K562 (cell line): ENCODE measurements at regions not wholly inside any gene's neighbourhood (a gene's known extent, or its start where the extent isn't known, plus 50 kb on each side); places are given as distances from the start of the nearest gene placed in this dataset.
A peak's percentile ranks its signal among the peaks of the same experiment; 100 is the strongest.

ENCODE experiments used
- ATAC-seq: fragments of 200-7000 bp; cut with Tn5 transposase; 3 replicates; pipeline ENCODE4 v1.9.1; 2020; ENCODE audit warnings: moderate library complexity
- BruUV-seq: library from RNA; stranded (reverse); fragments of 400-500 nt; replicated peaks from 2 replicates; lab custom pipeline; 2021; lab: Mats Ljungman, UMichigan
- CTCF ChIA-PET: fragments of 300-600 bp; formaldehyde crosslinking; extraction: SDS; loops from one replicate; lab custom pipeline; 2021; ENCODE audit warnings: low intra/inter-chr PET ratio; lab: Yijun Ruan, JAX
- POLR2A ChIA-PET: fragments of 300-600, 350-650 bp; sonication (Branson Sonifier 250); formaldehyde crosslinking; extraction: SDS; loops from one replicate; lab custom pipeline; 2021; ENCODE audit warnings: antibody characterized with exemption, inconsistent platforms; lab: Yijun Ruan, JAX
- DNase-seq, 4 experiments: peaks; one replicate each; pipeline versions ENCODE4 v3.0.0 to v3.0.0-alpha.2; 2011 to 2018; ENCODE audit warnings: low spot score in 3 of 4, mixed read lengths in 3 of 4; ENCODE audit errors: extremely low read depth in 1 of 4
- FAIRE-seq: peaks from 2 replicates; lab custom pipeline; 2011; peaks lifted over from hg19 to GRCh38; lab: Jason Lieb, UNC
- H2AFZ ChIP-seq: 2 replicates; pipeline ENCODE4 v1.6.0; 2011; ENCODE audit warnings: low read depth, low read length, control low read depth, inconsistent platforms
- H3K27ac ChIP-seq: fragments of 200-600 bp; 3 replicates; pipeline ENCODE4 v1.8.0; 2011; ENCODE audit warnings: low read depth, mild to moderate bottlenecking, control low read depth, inconsistent platforms, low read length, moderate library complexity, mixed read lengths; ENCODE audit errors: extremely low read depth
- H3K27me3 ChIP-seq, 2 experiments: fragments of 300-600 bp in 1 of 2; 2 replicates in 1 of 2; 3 replicates in 1 of 2; pipeline versions ENCODE4 v1.6.0 to v1.8.0; 2011; ENCODE audit warnings: inconsistent platforms in 2 of 2, low read length in 2 of 2, mild to moderate bottlenecking in 1 of 2, mixed read lengths in 1 of 2, moderate library complexity in 1 of 2; ENCODE audit not compliant: control insufficient read depth in 2 of 2, insufficient read depth in 2 of 2
- H3K36me3 ChIP-seq: fragments of 300-600 bp; 3 replicates; pipeline ENCODE4 v1.8.0; 2011; ENCODE audit warnings: mild to moderate bottlenecking, low read length, inconsistent platforms; ENCODE audit not compliant: control insufficient read depth, insufficient read depth
- H3K4me1 ChIP-seq, 2 experiments: fragments of 200-600 bp in 1 of 2; replicated peaks in 1 of 2; 2 replicates in 1 of 2; 3 replicates in 1 of 2; pipeline versions ENCODE4 v1.5.1 to v1.8.0; 2011; ENCODE audit warnings: inconsistent platforms in 2 of 2, low read length in 2 of 2, mild to moderate bottlenecking in 1 of 2, mixed read lengths in 1 of 2, moderate library complexity in 1 of 2; ENCODE audit not compliant: control insufficient read depth in 2 of 2, insufficient read depth in 2 of 2
- H3K4me2 ChIP-seq: 2 replicates; pipeline ENCODE4 v1.6.1; 2011; ENCODE audit warnings: low read length, control low read depth, inconsistent platforms, mixed read lengths; ENCODE audit not compliant: insufficient read depth
- H3K4me3 ChIP-seq: fragments of 200-600 bp; sonication (generic), shearing (Covaris generic); 2 replicates; pipeline ENCODE4 v1.5.1; 2016; ENCODE audit warnings: control low read depth, inconsistent platforms
- H3K79me2 ChIP-seq: fragments of 200-600 bp; 3 replicates; pipeline ENCODE4 v1.8.0; 2011; ENCODE audit warnings: low read length, inconsistent platforms; ENCODE audit not compliant: control insufficient read depth, insufficient read depth
- H3K9ac ChIP-seq, 2 experiments: 2 replicates each; pipeline versions ENCODE4 v1.6.0 to v1.6.1; 2011; ENCODE audit warnings: low read depth in 2 of 2, low read length in 2 of 2, control low read depth in 1 of 2, inconsistent platforms in 1 of 2, mild to moderate bottlenecking in 1 of 2, mixed read lengths in 1 of 2; ENCODE audit not compliant: insufficient read depth in 1 of 2
- H3K9me1 ChIP-seq: one replicate; pipeline ENCODE4 v1.6.0; 2011; ENCODE audit warnings: inconsistent platforms, mild to moderate bottlenecking, low read length, moderate library complexity; ENCODE audit not compliant: control insufficient read depth, insufficient read depth
- H3K9me3 ChIP-seq: replicated peaks from 2 replicates; pipeline ENCODE4 v1.5.1; 2011; ENCODE audit warnings: low read depth, low read length, inconsistent platforms; ENCODE audit not compliant: control insufficient read depth, insufficient read depth
- H4K20me1 ChIP-seq: replicated peaks from 2 replicates; pipeline ENCODE4 v1.6.1; 2011; ENCODE audit warnings: low read length, inconsistent platforms, mixed read lengths; ENCODE audit not compliant: control insufficient read depth, insufficient read depth
- CEBPG ChIP-seq, 3 experiments: fragments of 200-800 bp in 1 of 3; sonication (Bioruptor generic) in 1 of 3; sonication (generic) in 1 of 3; formaldehyde crosslinking in 1 of 3; IDR thresholded peaks in 2 of 3; conservative IDR thresholded peaks in 1 of 3; 2 replicates each; pipeline versions ENCODE4 v1.6.1 to v1.8.0; 2016 to 2022; ENCODE audit warnings: missing compliant biosample characterization in 2 of 3, missing genetic modification characterization in 2 of 3, mild to moderate bottlenecking in 1 of 3, missing genetic modification reagents in 1 of 3
- NR2C2 ChIP-seq, 2 experiments: fragments of 200-800 bp in 1 of 2; sonication (Bioruptor generic) in 1 of 2; sonication (generic) in 1 of 2; formaldehyde crosslinking in 1 of 2; IDR thresholded peaks; 2 replicates each; pipeline versions ENCODE4 v1.6.1 to v1.8.0; 2016 to 2022; ENCODE audit warnings: mild to moderate bottlenecking in 1 of 2, missing compliant biosample characterization in 1 of 2, missing genetic modification characterization in 1 of 2, missing genetic modification reagents in 1 of 2
- ZSCAN32 ChIP-seq: fragments of 450-650 bp; formaldehyde crosslinking; IDR thresholded peaks from 2 replicates; pipeline ENCODE4 v1.4.0; 2020; ENCODE audit warnings: mild to moderate bottlenecking, moderate library complexity
- WGBS: fragments of 100-300 bp; shearing (Covaris generic); methylation state at CpG from one replicate; pipeline ENCODE4 v1.1.6; 2016; ENCODE audit warnings: low coverage, mixed read lengths; ENCODE audit not compliant: insufficient coverage; ENCODE audit errors: missing lambda C conversion rate; 5-methylcytosine and 5-hydroxymethylcytosine counted together
- in situ Hi-C: fragments of 300-500 bp; cut with MboI; formaldehyde crosslinking; loops from 4 replicates; pipeline ENCODE4 v1.15.0; 2018; ENCODE audit warnings: inconsistent platforms, mixed read lengths
- intact Hi-C: fragments of 100-400 bp; cut with micrococcal nuclease; formaldehyde crosslinking; loops from 2 replicates; pipeline ENCODE4 v1.14.2; 2022
- TF ChIP-seq, protein P1 (sequence below): fragments of 200-800 bp; sonication (Bioruptor generic); IDR thresholded peaks from 2 replicates; pipeline ENCODE4 v1.6.1; 2017; ENCODE audit warnings: missing genetic modification characterization, missing compliant biosample characterization
- TF ChIP-seq, protein P2 (sequence below), 2 experiments: fragments of 450-650 bp in 1 of 2; sonication (generic) in 1 of 2; formaldehyde crosslinking in 1 of 2; IDR thresholded peaks in 1 of 2; conservative IDR thresholded peaks in 1 of 2; 2 replicates each; pipeline versions ENCODE4 v1.6.1 to v1.8.1; 2016 to 2023; ENCODE audit warnings: mild to moderate bottlenecking in 2 of 2, moderate library complexity in 2 of 2, inconsistent platforms in 1 of 2, missing genetic modification reagents in 1 of 2
- TF ChIP-seq, protein P3 (sequence below): fragments of 250-450 bp; sonication (Bioruptor Pico); IDR thresholded peaks from 2 replicates; pipeline ENCODE4 v1.4.0; 2020; ENCODE audit warnings: mild to moderate bottlenecking

- WGBS, result 0% methylated on average over 3 of the region's 3 CpGs
- DNase-seq (no peak), FAIRE-seq (no peak), ATAC-seq (no peak)
- BruUV-seq, result no TSS peak
- Histone ChIP-seq H2AFZ (no peak overlapping the region), H3K4me3 (no peak overlapping the region), H3K9ac (no peak overlapping the region), H3K4me1 (no peaks in the 10 kb centered on the region), H3K9me3 (no peaks in the 10 kb centered on the region), H3K9me1 (no peaks in the 10 kb centered on the region), H3K36me3 (no peaks in the 10 kb centered on the region), H4K20me1 (no peaks in the 10 kb centered on the region), H3K27ac (no peak overlapping the region), H3K27me3 (no peaks in the 10 kb centered on the region), H3K79me2 (no peaks in the 10 kb centered on the region), H3K4me2 (no peak overlapping the region)
- TF ChIP-seq, protein P1, sequence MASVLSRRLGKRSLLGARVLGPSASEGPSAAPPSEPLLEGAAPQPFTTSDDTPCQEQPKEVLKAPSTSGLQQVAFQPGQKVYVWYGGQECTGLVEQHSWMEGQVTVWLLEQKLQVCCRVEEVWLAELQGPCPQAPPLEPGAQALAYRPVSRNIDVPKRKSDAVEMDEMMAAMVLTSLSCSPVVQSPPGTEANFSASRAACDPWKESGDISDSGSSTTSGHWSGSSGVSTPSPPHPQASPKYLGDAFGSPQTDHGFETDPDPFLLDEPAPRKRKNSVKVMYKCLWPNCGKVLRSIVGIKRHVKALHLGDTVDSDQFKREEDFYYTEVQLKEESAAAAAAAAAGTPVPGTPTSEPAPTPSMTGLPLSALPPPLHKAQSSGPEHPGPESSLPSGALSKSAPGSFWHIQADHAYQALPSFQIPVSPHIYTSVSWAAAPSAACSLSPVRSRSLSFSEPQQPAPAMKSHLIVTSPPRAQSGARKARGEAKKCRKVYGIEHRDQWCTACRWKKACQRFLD (CRISPR knock-in tag), result no peak
- TF ChIP-seq NR2C2 (CRISPR knock-in tag; IDR thresholded peaks at IDR 0.05) (no peak), NR2C2 (tag; IDR thresholded peaks at IDR 0.05) (no peak), ZSCAN32 (no peak)
- POLR2A ChIA-PET, result no interaction called here
- intact Hi-C loops, result no loop called here
- CTCF ChIA-PET, result no interaction called here
- in situ Hi-C loops, result no loop called here
Measured at GRCh38 chr12:127803545-127803944, 463.4 kb upstream of the TMEM132C start.

- FAIRE-seq, result no peak
- 5% methylated on average over 1 of the region's 1 CpG for WGBS
- Histone ChIP-seq H3K27me3 (no peaks in the 10 kb centered on the region), H3K9ac (no peak overlapping the region), H3K36me3 (no peaks in the 10 kb centered on the region), H2AFZ (no peak overlapping the region), H3K27ac (no peak overlapping the region), H3K9me1 (no peaks in the 10 kb centered on the region), H3K79me2 (no peaks in the 10 kb centered on the region), H3K4me1 (no peaks in the 10 kb centered on the region), H3K9me3 (no peaks in the 10 kb centered on the region; the same call in 1 of the 2 replicates), H3K4me2 (no peak overlapping the region), H4K20me1 (no peaks in the 10 kb centered on the region), H3K4me3 (no peak overlapping the region)
- in situ Hi-C loops (no loop called here), intact Hi-C loops (no loop called here)
- BruUV-seq, result no TSS peak
- ATAC-seq, result no peak
- TF ChIP-seq, protein P2, sequence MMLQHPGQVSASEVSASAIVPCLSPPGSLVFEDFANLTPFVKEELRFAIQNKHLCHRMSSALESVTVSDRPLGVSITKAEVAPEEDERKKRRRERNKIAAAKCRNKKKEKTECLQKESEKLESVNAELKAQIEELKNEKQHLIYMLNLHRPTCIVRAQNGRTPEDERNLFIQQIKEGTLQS (IDR thresholded peaks at IDR 0.05), result peak; percentile 36; the same call in 1 of the 2 replicates
- TF ChIP-seq, protein P2 (CRISPR knock-in tag; conservative IDR thresholded peaks at IDR 0.05), result no peak
- TF ChIP-seq CEBPG (CRISPR knock-in tag; IDR thresholded peaks at IDR 0.05) (0 out of 2 replicates have a peak, but pooled peaks have one; percentile 28), CEBPG (tag; conservative IDR thresholded peaks at IDR 0.05 in 1 of 2, IDR thresholded peaks at IDR 0.05 in 1 of 2) (peak in 1 of 2 experiments; percentile 52; a peak in 1 of 4 replicates)
- TF ChIP-seq, protein P3, sequence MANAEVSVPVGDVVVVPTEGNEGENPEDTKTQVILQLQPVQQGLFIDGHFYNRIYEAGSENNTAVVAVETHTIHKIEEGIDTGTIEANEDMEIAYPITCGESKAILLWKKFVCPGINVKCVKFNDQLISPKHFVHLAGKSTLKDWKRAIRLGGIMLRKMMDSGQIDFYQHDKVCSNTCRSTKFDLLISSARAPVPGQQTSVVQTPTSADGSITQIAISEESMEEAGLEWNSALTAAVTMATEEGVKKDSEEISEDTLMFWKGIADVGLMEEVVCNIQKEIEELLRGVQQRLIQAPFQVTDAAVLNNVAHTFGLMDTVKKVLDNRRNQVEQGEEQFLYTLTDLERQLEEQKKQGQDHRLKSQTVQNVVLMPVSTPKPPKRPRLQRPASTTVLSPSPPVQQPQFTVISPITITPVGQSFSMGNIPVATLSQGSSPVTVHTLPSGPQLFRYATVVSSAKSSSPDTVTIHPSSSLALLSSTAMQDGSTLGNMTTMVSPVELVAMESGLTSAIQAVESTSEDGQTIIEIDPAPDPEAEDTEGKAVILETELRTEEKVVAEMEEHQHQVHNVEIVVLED (CRISPR knock-in tag), result no peak
- CTCF ChIA-PET, result no interaction called here
- POLR2A ChIA-PET, result no interaction called here
- DNase-seq, result no peak
Measured at GRCh38 chr12:127809275-127809674, 457.7 kb upstream of the TMEM132C start.
